CD4-positive, alpha-beta T cell treated with Interleukin-4 for 1 hour (primary cell): ENCODE measurements at regions not wholly inside any gene's neighbourhood (a gene's known extent, or its start where the extent isn't known, plus 50 kb on each side); places are given as distances from the start of the nearest gene placed in this dataset.

ENCODE experiments used
- DNase-seq, 2 donors: peaks; one replicate each; pipeline ENCODE4 v3.0.0-alpha.2; 2020 to 2022

- DNase-seq: no peak
Measured at GRCh38 chr2:237250599-237250998, 163.4 kb downstream of the COL6A3 start.

- DNase-seq: no peak
Measured at GRCh38 chr2:237251986-237252385, 162.0 kb downstream of the COL6A3 start.

- DNase-seq: no peak
Measured at GRCh38 chr2:237253046-237253702, 160.8 kb downstream of the COL6A3 start.

GRCh38 chr2:237254369-237254861, 159.5 kb downstream of the COL6A3 start:
- no peak for DNase-seq

- DNase-seq: no peak
Measured at GRCh38 chr2:237254911-237255578, 158.9 kb downstream of the COL6A3 start.

GRCh38 chr2:237256887-237257286, 157.1 kb downstream of the COL6A3 start:
- DNase-seq: no peak

- DNase-seq: no peak
Measured at GRCh38 chr2:237257471-237257951, 156.5 kb downstream of the COL6A3 start.

- no peak for DNase-seq
Measured at GRCh38 chr2:237258116-237258515, 155.8 kb downstream of the COL6A3 start.

GRCh38 chr2:237258615-237259014, 155.3 kb downstream of the COL6A3 start:
- DNase-seq: no peak

- no peak for DNase-seq
Measured at GRCh38 chr2:237259201-237259600, 154.8 kb downstream of the COL6A3 start.

- no peak for DNase-seq
Measured at GRCh38 chr2:237260039-237260620, 153.8 kb downstream of the COL6A3 start.

- no peak for DNase-seq
Measured at GRCh38 chr2:237260686-237261085, 153.3 kb downstream of the COL6A3 start.

- no peak for DNase-seq
Measured at GRCh38 chr2:237261327-237261726, 152.6 kb downstream of the COL6A3 start.

GRCh38 chr2:237262838-237263771, 150.9 kb downstream of the COL6A3 start:
- peak in 1 of 2 donors; percentile 35 for DNase-seq

GRCh38 chr2:237264480-237265219, 149.3 kb downstream of the COL6A3 start:
- no peak for DNase-seq

GRCh38 chr2:237268004-237268708, 145.8 kb downstream of the COL6A3 start:
- no peak for DNase-seq

- DNase-seq: no peak
Measured at GRCh38 chr2:237269138-237269875, 144.7 kb downstream of the COL6A3 start.

GRCh38 chr2:237270520-237270919, 143.4 kb downstream of the COL6A3 start:
- DNase-seq: no peak

- no peak for DNase-seq
Measured at GRCh38 chr2:237271698-237272652, 142.0 kb downstream of the COL6A3 start.
